Fibroblast of the aortic adventitia (primary cell): ENCODE measurements at regions not wholly inside any gene's neighbourhood (a gene's known extent, or its start where the extent isn't known, plus 50 kb on each side); places are given as distances from the start of the nearest gene placed in this dataset.

Experiments
- DNase-seq: peaks from one replicate; pipeline ENCODE4 v3.0.0-alpha.2; 2010; ENCODE audit warnings: low read depth
- H3K4me3 ChIP-seq: 2 replicates; pipeline ENCODE4 v1.5.1; 2011; ENCODE audit warnings: low read depth, mild to moderate bottlenecking, control low read depth, low read length, moderate library complexity
- CTCF ChIP-seq: IDR thresholded peaks from 2 replicates; pipeline ENCODE4 v1.5.1; 2011; ENCODE audit warnings: mild to moderate bottlenecking, low read length, control low read depth, inconsistent platforms; ENCODE audit not compliant: insufficient read depth

- no peak overlapping the region for H3K4me3 ChIP-seq
- DNase-seq: no peak
- no peak for TF ChIP-seq CTCF
Measured at GRCh38 chr12:61717986-61718385, 542.2 kb upstream of the USP15 start.

- H3K4me3 ChIP-seq: no peak overlapping the region
- DNase-seq: no peak
- no peak for TF ChIP-seq CTCF
Measured at GRCh38 chr12:61739925-61740324, 520.3 kb upstream of the USP15 start.

GRCh38 chr12:61750604-61751003 lies 509.6 kb upstream of the USP15 start:
- no peak for DNase-seq
- TF ChIP-seq CTCF: no peak

GRCh38 chr12:61754214-61754613 lies 506.0 kb upstream of the USP15 start:
- no peak for DNase-seq
- no peak for TF ChIP-seq CTCF
- H3K4me3 ChIP-seq: no peak overlapping the region

More at GRCh38 chr12:61750604-61751003, 509.6 kb upstream of the USP15 start:
- H3K4me3 ChIP-seq: no peak overlapping the region

- no peak for TF ChIP-seq CTCF
- no peak overlapping the region for H3K4me3 ChIP-seq
- no peak for DNase-seq
Measured at GRCh38 chr12:61757831-61758505, 502.2 kb upstream of the USP15 start.

GRCh38 chr12:61758661-61759060 lies 501.5 kb upstream of the USP15 start:
- DNase-seq: no peak
- TF ChIP-seq CTCF: no peak

GRCh38 chr12:61765926-61766325 lies 494.3 kb upstream of the USP15 start:
- DNase-seq: no peak
- no peak for TF ChIP-seq CTCF
- H3K4me3 ChIP-seq: no peak overlapping the region

More at GRCh38 chr12:61758661-61759060, 501.5 kb upstream of the USP15 start:
- no peak overlapping the region for H3K4me3 ChIP-seq
